Endothelial cell of umbilical vein (primary cell): ENCODE measurements at regions not wholly inside any gene's neighbourhood (a gene's known extent, or its start where the extent isn't known, plus 50 kb on each side); places are given as distances from the start of the nearest gene placed in this dataset.

Experiments
- CTCF ChIP-seq, 2 donors: IDR thresholded peaks; 1 replicate in 1 of 2; 2 replicates in 1 of 2; pipeline ENCODE4 v1.5.1; 2011; ENCODE audit warnings: low read length in 2 of 2, mild to moderate bottlenecking in 2 of 2, moderate library complexity in 2 of 2, control low read depth in 1 of 2, inconsistent platforms in 1 of 2, low read depth in 1 of 2; ENCODE audit not compliant: insufficient read depth in 1 of 2; ENCODE audit errors: extremely low read depth in 1 of 2
- EZH2 ChIP-seq: IDR thresholded peaks from 2 replicates; pipeline ENCODE4 v1.6.1; 2012; ENCODE audit warnings: borderline replicate concordance, low read depth, mild to moderate bottlenecking, moderate library complexity, low read length, inconsistent platforms; ENCODE audit not compliant: severe bottlenecking
- MYC ChIP-seq: IDR thresholded peaks from one replicate; pipeline ENCODE4 v1.6.1; 2011; ENCODE audit warnings: mild to moderate bottlenecking, low read depth, low read length
- POLR2A ChIP-seq: IDR thresholded peaks from 2 replicates; pipeline ENCODE4 v1.6.1; 2012; ENCODE audit warnings: low read depth, mild to moderate bottlenecking, control low read depth, low read length
- POLR2AphosphoS5 ChIP-seq: IDR thresholded peaks from 2 replicates; pipeline ENCODE4 v1.6.1; 2012; ENCODE audit warnings: low read depth, mild to moderate bottlenecking, control low read depth, low read length, moderate library complexity; ENCODE audit not compliant: insufficient read depth

GRCh38 chr3:99012051-99012450 is 110.6 kb upstream of the DCBLD2 start:
- TF ChIP-seq EZH2 (no peak), CTCF (IDR thresholded peaks at IDR 0.05; ENCODE audit: extremely low read depth in 1 of 2, insufficient read depth in 1 of 2, low read depth in 1 of 2, low read length in 2 of 2) (no peak), POLR2A (no peak), POLR2AphosphoS5 (no peak), MYC (no peak)
